ENCODE measurements at regions not wholly inside any gene's neighbourhood (a gene's known extent, or its start where the extent isn't known, plus 50 kb on each side); places are given as distances from the start of the nearest gene placed in this dataset.

GRCh38 chr6:4472222-4472621, 304.0 kb upstream of the CDYL start:
- TF ChIP-seq EZH2phosphoT487 (IDR thresholded peaks at IDR 0.05; ENCODE audit: insufficient read depth, low read depth) (no peak), EZH2 (IDR thresholded peaks at IDR 0.05; ENCODE audit: insufficient read depth, poor library complexity, severe bottlenecking) (no peak)

Measured in GM23248 (cell line).